Psoas muscle (tissue), 7 donors: ENCODE measurements at regions not wholly inside any gene's neighbourhood (a gene's known extent, or its start where the extent isn't known, plus 50 kb on each side); places are given as distances from the start of the nearest gene placed in this dataset.
A peak's percentile ranks its signal among the peaks of the same experiment; 100 is the strongest.

Experiments used
- ATAC-seq, 4 donors: fragments of 200-7000 bp; cut with Tn5 transposase; one replicate each; pipeline ENCODE4 v1.9.1; 2020; ENCODE audit warnings: moderate library complexity in 3 of 4, mild to moderate bottlenecking in 2 of 4
- DNase-seq, 2 donors: peaks; one replicate each; pipeline ENCODE4 v3.0.0-alpha.2; 2020
- H3K27ac ChIP-seq: fragments of 200-600 bp; one replicate; pipeline ENCODE4 v1.8.0; 2022
- H3K27me3 ChIP-seq, 3 donors: fragments of 200-600 bp in 1 of 3; one replicate each; pipeline versions ENCODE4 v1.6.1 to v1.8.0; 2013 to 2022; ENCODE audit warnings: low read length in 2 of 3, mild to moderate bottlenecking in 2 of 3, moderate library complexity in 1 of 3; ENCODE audit not compliant: insufficient read depth in 3 of 3
- H3K36me3 ChIP-seq, 2 donors: fragments of 200-600 bp in 1 of 2; one replicate each; pipeline versions ENCODE4 v1.6.1 to v1.8.0; 2013 to 2022; ENCODE audit warnings: low read depth in 1 of 2, mild to moderate bottlenecking in 1 of 2, moderate library complexity in 1 of 2; ENCODE audit not compliant: insufficient read depth in 1 of 2
- H3K4me1 ChIP-seq: fragments of 200-600 bp; one replicate; pipeline ENCODE4 v1.8.0; 2022
- H3K4me3 ChIP-seq: fragments of 200-600 bp; one replicate; pipeline ENCODE4 v1.8.0; 2022; ENCODE audit warnings: mild to moderate bottlenecking
- H3K9me3 ChIP-seq: fragments of 200-600 bp; one replicate; pipeline ENCODE4 v1.8.0; 2022
- CTCF ChIP-seq: fragments of 200-600 bp; IDR thresholded peaks from one replicate; pipeline ENCODE4 v1.8.0; 2022; ENCODE audit warnings: antibody characterized with exemption
- WGBS, 3 donors: extraction: QIAGEN DNeasy Blood & Tissue Kit; methylation state at CpG; one replicate each; pipeline versions ENCODE4 v1.1.6 to v1.1.7; 2013; 5-methylcytosine and 5-hydroxymethylcytosine counted together
- intact Hi-C, 2 donors: fragments of 100-400 bp; cut with DNase I; formaldehyde crosslinking; loops; one replicate each; pipeline versions ENCODE4 v1.11.0 to v1.14.2; 2022
- donor health status: healthy with polysubstance abuse.
- donor health status: DM: no; HTN: no; CAD: no; lungs with moderate emphysema.
- donor health status: Bipolar disorder and iron deficiency.
- donor health status: healthy.
- donor health status: DM: yes; HTN: yes; CAD: no.
- donor health status: DM: no; HTN: no; CAD: no.
- donor health status: DM: yes; HTN: yes; CAD: no.

GRCh38 chr9:17024129-17024528 is 110.7 kb upstream of the CNTLN start:
- no peak for TF ChIP-seq CTCF
- Histone ChIP-seq H3K36me3 (no peaks in the 10 kb centered on the region), H3K27ac (no peak overlapping the region), H3K27me3 (no peaks in the 10 kb centered on the region), H3K9me3 (peaks cover 4% of the 10 kb centered on the region), H3K4me3 (no peak overlapping the region), H3K4me1 (no peaks in the 10 kb centered on the region)
- ATAC-seq (no peak), DNase-seq (no peak)
- 87 to 88% (median 88%) methylated on average over 2 of the region's 2 CpGs for WGBS, 3 donors
- intact Hi-C loops = no loop called here

GRCh38 chr9:17021387-17021970 is 113.4 kb upstream of the CNTLN start:
- 68 to 92% (median 81%) methylated on average over 1 of the region's 1 CpG for WGBS, 3 donors
- Histone ChIP-seq H3K27ac (no peak overlapping the region), H3K36me3 (no peaks in the 10 kb centered on the region), H3K9me3 (peaks cover 4% of the 10 kb centered on the region), H3K4me3 (no peak overlapping the region), H3K4me1 (no peaks in the 10 kb centered on the region), H3K27me3 (no peaks in the 10 kb centered on the region)
- DNase-seq (no peak), ATAC-seq (no peak)
- intact Hi-C loops = no loop called here
- no peak for TF ChIP-seq CTCF

- Histone ChIP-seq H3K36me3 (no peaks in the 10 kb centered on the region), H3K4me3 (no peak overlapping the region), H3K27me3 (no peaks in the 10 kb centered on the region), H3K9me3 (no peaks in the 10 kb centered on the region), H3K27ac (no peak overlapping the region), H3K4me1 (no peaks in the 10 kb centered on the region)
- no peak for DNase-seq
- no peak for ATAC-seq
- TF ChIP-seq CTCF = no peak
- intact Hi-C loops = loop anchor here in 1 of 2 donors (10.0 kb wide), 1 partner anchor 145 kb away; the partner anchor contains the start of gene BNC2
Observed at GRCh38 chr9:17019398-17019797, 115.4 kb upstream of the CNTLN start.

- H3K9me3 ChIP-seq = no peaks in the 10 kb centered on the region
- no peak for TF ChIP-seq CTCF
- peak in 2 of 4 donors; percentile 13 to 23 for ATAC-seq
- 76 to 80% (median 77%) methylated on average over 3 of the region's 3 CpGs for WGBS, 3 donors
- H3K4me3 ChIP-seq = peak overlapping the region; percentile 35
- DNase-seq = no peak
- no peaks in the 10 kb centered on the region for H3K4me1 ChIP-seq
- no peaks in the 10 kb centered on the region for H3K36me3 ChIP-seq
- peak overlapping the region; percentile 73 for H3K27ac ChIP-seq
- intact Hi-C loops = loop anchor here in 1 of 2 donors (10.0 kb wide), 1 partner anchor 144 kb away; the partner anchor contains the start of gene BNC2
- H3K27me3 ChIP-seq = no peaks in the 10 kb centered on the region
Observed at GRCh38 chr9:17018540-17019196, 116.2 kb upstream of the CNTLN start.
